Hepatocyte (in vitro differentiated cells): ENCODE measurements at regions not wholly inside any gene's neighbourhood (a gene's known extent, or its start where the extent isn't known, plus 50 kb on each side); places are given as distances from the start of the nearest gene placed in this dataset.
A peak's percentile ranks its signal among the peaks of the same experiment; 100 is the strongest.

Source experiments
- DNase-seq: peaks from one replicate; pipeline ENCODE4 v3.0.0-alpha.2; 2016; ENCODE audit warnings: low spot score
- H2AFZ ChIP-seq: fragments of 200-600 bp; sonication (generic); 2 replicates; pipeline ENCODE4 v1.6.0; 2016; ENCODE audit warnings: antibody characterized with exemption, mild to moderate bottlenecking
- H3K27ac ChIP-seq: fragments of 200-600 bp; sonication (generic); 2 replicates; pipeline ENCODE4 v1.5.1; 2016; ENCODE audit warnings: mild to moderate bottlenecking
- H3K27me3 ChIP-seq: fragments of 200-600 bp; sonication (generic); 2 replicates; pipeline ENCODE4 v1.6.1; 2016
- H3K36me3 ChIP-seq: fragments of 200-600 bp; sonication (generic); replicated peaks from 2 replicates; pipeline ENCODE4 v1.5.1; 2016; ENCODE audit warnings: low read depth; ENCODE audit not compliant: insufficient read depth
- H3K4me1 ChIP-seq: fragments of 200-600 bp; sonication (generic); 2 replicates; pipeline ENCODE4 v1.5.1; 2016; ENCODE audit warnings: mild to moderate bottlenecking, moderate library complexity; ENCODE audit not compliant: insufficient read depth
- H3K4me2 ChIP-seq: fragments of 200-600 bp; sonication (generic); 2 replicates; pipeline ENCODE4 v1.6.0; 2016
- H3K4me3 ChIP-seq: fragments of 200-600 bp; sonication (generic); 2 replicates; pipeline ENCODE4 v1.5.1; 2016; ENCODE audit warnings: mild to moderate bottlenecking
- H3K79me2 ChIP-seq: fragments of 200-600 bp; sonication (generic); 2 replicates; pipeline ENCODE4 v1.6.0; 2017; ENCODE audit warnings: mild to moderate bottlenecking
- H3K9me2 ChIP-seq: fragments of 200-600 bp; sonication (generic); replicated peaks from 2 replicates; pipeline ENCODE4 v1.6.0; 2017; ENCODE audit warnings: mild to moderate bottlenecking; ENCODE audit not compliant: insufficient read depth
- H3K9me3 ChIP-seq: fragments of 200-600 bp; sonication (generic); 2 replicates; pipeline ENCODE4 v1.5.1; 2016; ENCODE audit warnings: low read depth, mild to moderate bottlenecking
- H4K20me1 ChIP-seq: fragments of 200-600 bp; sonication (generic); 2 replicates; pipeline ENCODE4 v1.6.0; 2016; ENCODE audit warnings: mild to moderate bottlenecking; ENCODE audit not compliant: insufficient read depth, poor library complexity, severe bottlenecking
- CTCF ChIP-seq: fragments of 200-600 bp; sonication (generic); IDR thresholded peaks from 2 replicates; pipeline ENCODE4 v1.5.1; 2016; ENCODE audit warnings: antibody characterized with exemption, mild to moderate bottlenecking; ENCODE audit not compliant: poor library complexity
- EZH2 ChIP-seq: fragments of 200-600 bp; sonication (generic); IDR thresholded peaks from 2 replicates; pipeline ENCODE4 v1.6.1; 2016; ENCODE audit warnings: antibody characterized with exemption, mild to moderate bottlenecking, borderline replicate concordance
- EZH2phosphoT487 ChIP-seq: fragments of 200-600 bp; sonication (generic); IDR thresholded peaks from one replicate; pipeline ENCODE4 v1.6.1; 2018; ENCODE audit warnings: antibody characterized with exemption, mild to moderate bottlenecking, low read depth, moderate library complexity; ENCODE audit not compliant: unreplicated experiment, severe bottlenecking
- WGBS: methylation state at CpG from one replicate; pipeline ENCODE4 v1.1.6; 2016; ENCODE audit warnings: low lambda C conversion rate; ENCODE audit errors: missing lambda C conversion rate; 5-methylcytosine and 5-hydroxymethylcytosine counted together

- no peak for DNase-seq
- Histone ChIP-seq H3K9me3 (no peaks in the 10 kb centered on the region), H3K4me1 (no peaks in the 10 kb centered on the region), H3K27me3 (no peaks in the 10 kb centered on the region), H3K36me3 (no peaks in the 10 kb centered on the region), H2AFZ (no peak overlapping the region), H3K9me2 (no peaks in the 10 kb centered on the region), H4K20me1 (no peaks in the 10 kb centered on the region), H3K4me3 (no peak overlapping the region), H3K4me2 (no peak overlapping the region), H3K27ac (no peak overlapping the region), H3K79me2 (no peaks in the 10 kb centered on the region)
- TF ChIP-seq CTCF (no peak), EZH2 (no peak), EZH2phosphoT487 (no peak)
- 64% methylated on average over 2 of the region's 2 CpGs for WGBS
Measured at GRCh38 chrX:92231391-92231790, 452.2 kb downstream of the PCDH11X start.

GRCh38 chrX:92232182-92232581, 453.0 kb downstream of the PCDH11X start:
- Histone ChIP-seq H3K9me2 (no peaks in the 10 kb centered on the region), H3K4me3 (no peak overlapping the region), H3K27ac (no peak overlapping the region), H4K20me1 (no peaks in the 10 kb centered on the region), H2AFZ (no peak overlapping the region), H3K27me3 (no peaks in the 10 kb centered on the region), H3K36me3 (no peaks in the 10 kb centered on the region), H3K4me2 (no peak overlapping the region), H3K79me2 (no peaks in the 10 kb centered on the region), H3K4me1 (no peaks in the 10 kb centered on the region), H3K9me3 (no peaks in the 10 kb centered on the region)
- DNase-seq, result peak; percentile 44
- TF ChIP-seq CTCF (peak; percentile 62), EZH2phosphoT487 (no peak)
- 82% methylated on average over 3 of the region's 3 CpGs for WGBS

GRCh38 chrX:92241249-92241648, 462.1 kb downstream of the PCDH11X start:
- H3K36me3 ChIP-seq, result no peaks in the 10 kb centered on the region
- DNase-seq, result no peak
- no peak overlapping the region for H2AFZ ChIP-seq
- no peaks in the 10 kb centered on the region for H3K9me2 ChIP-seq
- no peak overlapping the region for H3K27ac ChIP-seq
- no peak for TF ChIP-seq CTCF
- no peak for TF ChIP-seq EZH2
- no peak for TF ChIP-seq EZH2phosphoT487
- H3K9me3 ChIP-seq, result no peaks in the 10 kb centered on the region
- H3K4me1 ChIP-seq, result no peaks in the 10 kb centered on the region
- no peaks in the 10 kb centered on the region for H3K79me2 ChIP-seq
- 87% methylated on average over 2 of the region's 2 CpGs for WGBS
- no peaks in the 10 kb centered on the region for H3K27me3 ChIP-seq
- no peaks in the 10 kb centered on the region for H4K20me1 ChIP-seq
- H3K4me3 ChIP-seq, result no peak overlapping the region
- no peak overlapping the region for H3K4me2 ChIP-seq

GRCh38 chrX:92247076-92247475, 467.9 kb downstream of the PCDH11X start:
- no peaks in the 10 kb centered on the region for H3K27me3 ChIP-seq
- no peak overlapping the region for H3K4me2 ChIP-seq
- TF ChIP-seq EZH2 (no peak), EZH2phosphoT487 (no peak), CTCF (no peak)
- H3K36me3 ChIP-seq, result no peaks in the 10 kb centered on the region
- no peaks in the 10 kb centered on the region for H3K9me3 ChIP-seq
- no peak for DNase-seq
- no peak overlapping the region for H2AFZ ChIP-seq
- 86% methylated on average over 2 of the region's 2 CpGs for WGBS
- no peak overlapping the region for H3K4me3 ChIP-seq
- no peaks in the 10 kb centered on the region for H3K9me2 ChIP-seq
- no peaks in the 10 kb centered on the region for H4K20me1 ChIP-seq
- no peaks in the 10 kb centered on the region for H3K4me1 ChIP-seq
- no peaks in the 10 kb centered on the region for H3K79me2 ChIP-seq
- no peak overlapping the region for H3K27ac ChIP-seq
